ENCODE measurements at regions not wholly inside any gene's neighbourhood (a gene's known extent, or its start where the extent isn't known, plus 50 kb on each side); places are given as distances from the start of the nearest gene placed in this dataset.

GRCh38 chr2:129465045-129465444, 514.4 kb upstream of the RAB6C start:
- DNase-seq (ENCODE audit: low read depth in 1 of 2, low spot score in 1 of 2), result no peak

GRCh38 chr2:129466389-129466788, 513.1 kb upstream of the RAB6C start:
- DNase-seq (ENCODE audit: low read depth in 1 of 2, low spot score in 1 of 2), result no peak

- DNase-seq (ENCODE audit: low read depth in 1 of 2, low spot score in 1 of 2), result no peak
Observed at GRCh38 chr2:129467012-129467779, 512.3 kb upstream of the RAB6C start.

- no peak for DNase-seq (ENCODE audit: low read depth in 1 of 2, low spot score in 1 of 2)
Observed at GRCh38 chr2:129467941-129468340, 511.5 kb upstream of the RAB6C start.

- DNase-seq (ENCODE audit: low read depth in 1 of 2, low spot score in 1 of 2), result no peak
Observed at GRCh38 chr2:129468879-129469278, 510.6 kb upstream of the RAB6C start.

- DNase-seq (ENCODE audit: low read depth in 1 of 2, low spot score in 1 of 2), result no peak
Observed at GRCh38 chr2:129469389-129469788, 510.1 kb upstream of the RAB6C start.

- no peak for DNase-seq (ENCODE audit: low read depth in 1 of 2, low spot score in 1 of 2)
Observed at GRCh38 chr2:129469871-129470270, 509.6 kb upstream of the RAB6C start.

- no peak for DNase-seq (ENCODE audit: low read depth in 1 of 2, low spot score in 1 of 2)
Observed at GRCh38 chr2:129478902-129479517, 500.5 kb upstream of the RAB6C start.

- DNase-seq (ENCODE audit: low read depth in 1 of 2, low spot score in 1 of 2), result no peak
Observed at GRCh38 chr2:129479892-129480291, 499.6 kb upstream of the RAB6C start.

GRCh38 chr2:129480790-129481189, 498.7 kb upstream of the RAB6C start:
- no peak for DNase-seq (ENCODE audit: low read depth in 1 of 2, low spot score in 1 of 2)

GRCh38 chr2:129481306-129482219, 497.9 kb upstream of the RAB6C start:
- DNase-seq (ENCODE audit: low read depth in 1 of 2, low spot score in 1 of 2), result no peak

GRCh38 chr2:129482626-129483025, 496.8 kb upstream of the RAB6C start:
- no peak for DNase-seq (ENCODE audit: low read depth in 1 of 2, low spot score in 1 of 2)

- no peak for DNase-seq (ENCODE audit: low read depth in 1 of 2, low spot score in 1 of 2)
Observed at GRCh38 chr2:129483366-129483765, 496.1 kb upstream of the RAB6C start.

GRCh38 chr2:129484999-129485897, 494.2 kb upstream of the RAB6C start:
- DNase-seq (ENCODE audit: low read depth in 1 of 2, low spot score in 1 of 2), result no peak

- no peak for DNase-seq (ENCODE audit: low read depth in 1 of 2, low spot score in 1 of 2)
Observed at GRCh38 chr2:129488376-129488775, 491.1 kb upstream of the RAB6C start.

GRCh38 chr2:129490641-129491040, 488.8 kb upstream of the RAB6C start:
- DNase-seq (ENCODE audit: low read depth in 1 of 2, low spot score in 1 of 2), result no peak

- no peak for DNase-seq (ENCODE audit: low read depth in 1 of 2, low spot score in 1 of 2)
Observed at GRCh38 chr2:129491308-129491707, 488.2 kb upstream of the RAB6C start.

GRCh38 chr2:129492548-129492947, 486.9 kb upstream of the RAB6C start:
- no peak for DNase-seq (ENCODE audit: low read depth in 1 of 2, low spot score in 1 of 2)

- DNase-seq (ENCODE audit: low read depth in 1 of 2, low spot score in 1 of 2), result no peak
Observed at GRCh38 chr2:129499747-129500146, 479.7 kb upstream of the RAB6C start.

- no peak for DNase-seq (ENCODE audit: low read depth in 1 of 2, low spot score in 1 of 2)
Observed at GRCh38 chr2:129502781-129503180, 476.7 kb upstream of the RAB6C start.

- DNase-seq (ENCODE audit: low read depth in 1 of 2, low spot score in 1 of 2), result no peak
Observed at GRCh38 chr2:129504646-129505045, 474.8 kb upstream of the RAB6C start.
